Erythroblast (primary cell): ENCODE measurements at regions not wholly inside any gene's neighbourhood (a gene's known extent, or its start where the extent isn't known, plus 50 kb on each side); places are given as distances from the start of the nearest gene placed in this dataset.
"Not testable (repeated sequence)": the region's sequence is repeated elsewhere in the genome, so short reads cannot be mapped to it uniquely, and the experiment has no call there.

ENCODE experiments used
- DNase-seq, 2 experiments: peaks; one replicate each; lab custom pipeline; 2025; lab: John Stamatoyannopoulos, UW
- GATA1 ChIP-seq: IDR thresholded peaks from 2 replicates; pipeline ENCODE4 v1.6.1; 2011; ENCODE audit warnings: low read depth, mild to moderate bottlenecking, control low read depth, low read length, moderate library complexity
- POLR2A ChIP-seq: IDR thresholded peaks from 2 replicates; pipeline ENCODE4 v1.6.1; 2011; ENCODE audit warnings: mild to moderate bottlenecking, low read length

DNA sequence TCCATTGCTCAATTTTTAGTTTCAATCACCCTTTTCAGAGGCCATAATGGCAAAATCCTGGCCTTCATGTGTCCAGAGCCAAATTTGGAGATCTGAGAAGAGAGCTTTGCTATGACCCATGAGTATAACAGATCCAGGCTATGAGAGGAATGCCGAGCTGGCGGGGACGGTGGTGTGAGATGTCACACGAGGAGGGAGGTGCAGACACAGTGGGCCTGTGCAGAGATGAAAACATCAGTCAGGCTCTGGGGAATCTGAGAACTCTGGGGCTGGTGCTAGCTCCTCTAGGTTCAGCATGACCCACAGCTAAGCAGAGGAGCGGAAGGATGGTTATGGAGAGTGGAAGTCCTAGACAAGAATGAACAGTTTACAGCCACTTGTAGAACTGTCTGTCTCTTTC is 398.3 kb upstream of the ATP10A start:
- TF ChIP-seq POLR2A (no peak), GATA1 (no peak)
- no peak for DNase-seq

DNA sequence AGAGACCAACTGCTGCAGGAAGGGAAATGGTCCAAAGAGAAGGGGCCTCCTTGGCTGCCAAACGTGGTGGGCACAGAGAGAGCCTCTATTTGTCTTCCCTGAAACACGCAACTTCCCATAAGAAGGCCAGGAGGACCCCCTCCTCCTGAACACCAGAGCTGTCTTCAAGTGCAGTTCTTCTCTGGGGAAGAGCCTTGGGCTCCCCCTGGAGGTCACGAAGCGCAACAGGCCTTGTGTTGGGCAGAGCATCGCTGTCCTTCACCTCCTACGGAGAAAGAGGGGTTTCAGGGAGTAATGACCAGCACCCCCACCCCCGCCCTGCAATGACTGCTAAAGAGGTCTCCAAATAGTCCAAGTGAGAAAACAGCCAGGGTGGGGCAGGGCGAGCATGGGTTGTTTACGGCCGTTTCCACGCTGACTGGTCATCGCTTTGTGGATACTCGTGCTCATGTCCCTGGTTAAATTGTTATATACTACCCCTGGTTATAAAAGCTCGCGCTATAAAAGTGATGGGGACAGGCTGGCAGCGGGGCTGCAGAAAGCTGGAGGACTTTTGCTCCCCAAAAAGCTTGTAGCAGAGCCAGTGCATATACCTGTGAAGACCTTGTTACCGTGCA is 397.5 kb upstream of the ATP10A start:
- DNase-seq, result peak; percentile 41 to 59
- no peak for TF ChIP-seq GATA1
- no peak for TF ChIP-seq POLR2A

DNA sequence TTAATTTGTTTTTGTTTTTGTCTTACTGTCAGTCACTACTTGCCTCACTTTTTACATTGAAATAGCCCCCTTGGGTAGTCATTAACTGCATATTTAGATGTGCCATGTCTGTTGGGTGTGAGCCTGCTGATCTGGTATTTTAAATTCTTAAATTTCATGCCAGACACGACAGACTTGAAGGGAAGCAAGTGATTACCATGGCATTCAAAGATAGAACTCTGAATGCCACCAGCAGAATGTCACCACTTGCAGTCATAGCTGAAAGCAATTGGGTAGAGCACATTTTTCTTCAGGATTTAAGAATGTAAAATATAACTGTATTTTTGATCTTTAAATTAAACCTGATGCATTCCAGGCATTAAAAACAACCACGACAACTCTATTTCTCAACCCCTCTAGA is 396.5 kb upstream of the ATP10A start:
- DNase-seq, result no peak
- TF ChIP-seq POLR2A (no peak), GATA1 (no peak)

DNA sequence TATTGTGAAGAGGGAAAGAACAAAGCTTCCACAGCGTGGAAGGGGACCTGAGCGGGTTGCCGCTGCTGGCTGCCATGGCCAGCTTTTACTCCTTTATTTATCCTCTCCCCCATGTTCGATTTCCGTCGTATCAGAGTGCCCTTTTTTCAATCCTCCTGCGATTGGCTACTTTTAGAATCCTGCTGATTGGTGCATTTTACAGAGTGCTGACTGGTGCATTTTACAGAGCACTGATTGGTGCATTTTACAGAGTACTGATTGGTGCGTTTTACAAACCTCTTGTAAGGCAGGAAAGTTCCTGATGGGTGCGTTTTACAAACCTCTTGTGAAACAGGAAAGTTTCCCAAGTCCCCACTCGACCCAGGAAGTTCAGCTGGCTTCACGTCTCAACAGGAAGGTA is 381.7 kb upstream of the ATP10A start:
- DNase-seq, result not testable (repeated sequence)

DNA sequence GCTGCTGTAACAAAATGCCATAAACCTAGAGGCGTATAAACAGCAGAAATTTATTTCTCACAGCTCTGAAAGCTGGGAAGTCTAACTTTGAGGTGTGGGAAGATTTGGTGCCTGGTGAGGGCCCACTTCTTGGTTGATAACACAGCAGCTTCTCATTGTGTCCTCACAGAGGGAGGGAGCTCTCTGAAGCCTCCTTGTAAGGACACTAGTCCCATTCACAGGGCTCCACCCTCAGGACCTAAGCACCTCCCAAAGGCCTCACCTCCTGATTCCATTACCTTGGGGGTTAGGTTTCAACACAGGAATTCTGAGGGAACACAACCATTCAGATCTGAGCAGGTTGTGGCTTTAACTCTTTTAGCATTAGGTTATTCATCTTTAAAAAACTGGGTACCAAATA is 380.3 kb upstream of the ATP10A start:
- no peak for DNase-seq
- TF ChIP-seq POLR2A (no peak), GATA1 (no peak)

DNA sequence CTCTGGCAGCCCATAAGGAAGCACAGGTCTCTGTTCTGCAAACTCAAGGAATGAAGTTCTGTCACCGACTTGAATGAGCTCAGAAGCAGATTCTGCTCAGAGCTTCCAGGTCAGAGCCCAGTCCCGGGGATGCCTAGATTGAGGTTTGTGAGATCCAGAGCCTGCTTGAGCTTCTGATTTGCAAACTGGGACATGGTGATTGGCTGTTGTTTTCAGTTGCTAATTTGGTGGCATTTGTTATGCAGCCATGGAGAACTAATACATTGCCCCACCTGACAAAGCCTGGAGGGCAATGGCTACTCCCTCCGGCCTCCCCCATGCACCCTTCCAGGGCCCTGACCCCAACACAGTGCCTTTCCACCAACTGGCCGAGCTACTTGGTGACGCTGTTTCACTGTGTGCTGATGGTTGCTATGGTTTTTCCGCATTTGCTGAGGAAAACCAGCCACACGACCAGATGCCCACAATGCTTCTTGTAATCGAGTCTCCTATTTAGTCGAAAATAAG is 379.5 kb upstream of the ATP10A start:
- TF ChIP-seq POLR2A (no peak), GATA1 (no peak)
- DNase-seq, result no peak

DNA sequence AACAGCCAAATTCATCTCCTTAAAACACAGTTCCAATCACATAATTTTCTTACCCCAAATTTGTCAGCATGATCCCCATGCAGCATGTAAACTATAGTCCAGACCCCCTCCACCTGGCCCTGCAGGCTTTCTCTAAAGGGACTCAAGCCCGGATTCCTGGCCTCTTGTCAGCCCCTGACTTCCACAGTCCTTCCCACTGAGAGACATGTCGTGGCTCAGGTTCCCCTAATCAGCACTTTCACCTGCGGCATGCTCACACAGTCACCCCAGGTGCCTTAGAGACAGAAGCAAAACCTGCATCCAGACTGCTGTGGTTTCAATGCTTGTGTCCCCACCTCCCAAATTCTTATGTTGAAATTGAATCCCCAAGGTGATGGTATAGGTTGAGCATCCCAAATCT is 372.7 kb upstream of the ATP10A start:
- DNase-seq, result no peak
- TF ChIP-seq POLR2A (no peak), GATA1 (no peak)

DNA sequence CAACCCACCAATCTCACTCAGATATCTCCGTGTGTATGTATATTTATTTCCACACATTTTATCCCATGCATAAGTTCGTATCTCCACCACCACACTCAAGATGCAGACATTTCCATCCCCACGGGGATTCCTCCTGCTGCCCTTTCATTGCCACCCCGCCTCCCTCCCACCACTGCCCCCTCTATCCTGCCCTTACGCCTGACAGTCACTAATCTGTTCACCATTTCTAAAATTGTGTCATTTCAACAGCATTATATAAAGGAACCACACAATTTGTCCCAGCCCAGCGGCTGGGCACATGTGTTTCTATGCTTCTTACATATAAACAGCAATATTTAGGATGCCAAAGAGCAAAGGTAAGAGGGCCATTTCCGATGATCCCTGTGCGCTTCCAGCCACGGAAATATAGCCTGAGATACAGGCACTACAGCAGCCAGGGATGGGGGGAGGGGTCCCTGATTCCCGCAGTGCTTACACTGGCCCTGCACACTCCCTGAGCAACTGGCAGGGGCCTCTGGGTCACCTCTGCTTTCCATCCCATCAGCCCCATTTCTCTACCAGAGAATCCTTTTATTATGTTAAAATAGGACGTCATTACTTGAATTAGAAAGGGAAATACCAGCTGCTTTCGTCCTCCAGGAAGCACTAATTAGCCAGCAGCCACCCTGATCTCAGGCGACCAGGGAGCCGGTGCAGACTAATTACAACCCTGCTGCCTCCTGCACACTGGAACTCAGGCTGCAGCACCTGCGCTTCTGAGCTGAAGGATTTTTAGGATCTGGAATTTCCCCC is 372.0 kb upstream of the ATP10A start:
- no peak for TF ChIP-seq POLR2A
- TF ChIP-seq GATA1, result no peak
- no peak for DNase-seq

DNA sequence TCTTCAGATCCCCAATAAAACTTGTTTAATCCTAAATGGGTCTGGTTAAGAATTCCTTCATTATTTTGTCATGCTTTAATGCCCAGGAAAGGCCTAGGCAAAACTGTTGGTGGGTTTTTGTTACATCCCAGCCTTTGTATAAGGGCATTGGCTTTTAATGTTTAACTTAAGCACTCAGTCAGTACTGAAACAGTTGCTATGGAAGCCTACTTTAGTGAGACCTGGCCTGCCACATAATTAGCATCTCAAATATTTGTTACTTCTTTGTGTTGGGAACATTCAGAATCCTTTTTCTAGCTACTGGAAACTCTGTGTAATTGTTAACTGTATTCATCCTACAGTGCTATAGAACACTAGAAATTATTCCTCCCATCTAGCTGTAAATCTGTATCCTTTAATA is 369.6 kb upstream of the ATP10A start:
- TF ChIP-seq POLR2A (no peak), GATA1 (no peak)

DNA sequence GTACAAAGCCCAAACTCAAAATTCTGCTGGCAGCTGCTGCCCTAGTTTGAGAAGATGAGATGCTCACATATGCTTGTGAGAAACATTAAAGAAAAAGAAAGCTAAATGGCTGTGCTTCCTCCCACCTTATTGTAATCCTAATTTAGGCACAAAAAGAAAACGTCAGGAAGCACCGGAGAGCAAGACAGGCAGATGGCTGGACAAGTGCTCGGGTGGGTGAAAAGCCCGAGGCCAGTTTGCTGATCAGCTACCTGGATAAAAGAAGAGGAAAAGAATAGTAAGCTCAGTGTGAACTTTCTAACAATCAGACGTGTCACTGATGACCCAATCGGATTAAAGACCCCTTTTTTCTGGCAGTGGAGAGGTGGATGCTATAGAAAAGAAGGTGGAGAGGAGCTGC is 368.0 kb upstream of the ATP10A start:
- no peak for TF ChIP-seq POLR2A
- no peak for TF ChIP-seq GATA1
- DNase-seq, result no peak

More for the DNA sequence above, 369.6 kb upstream of the ATP10A start:
- no peak for DNase-seq

DNA sequence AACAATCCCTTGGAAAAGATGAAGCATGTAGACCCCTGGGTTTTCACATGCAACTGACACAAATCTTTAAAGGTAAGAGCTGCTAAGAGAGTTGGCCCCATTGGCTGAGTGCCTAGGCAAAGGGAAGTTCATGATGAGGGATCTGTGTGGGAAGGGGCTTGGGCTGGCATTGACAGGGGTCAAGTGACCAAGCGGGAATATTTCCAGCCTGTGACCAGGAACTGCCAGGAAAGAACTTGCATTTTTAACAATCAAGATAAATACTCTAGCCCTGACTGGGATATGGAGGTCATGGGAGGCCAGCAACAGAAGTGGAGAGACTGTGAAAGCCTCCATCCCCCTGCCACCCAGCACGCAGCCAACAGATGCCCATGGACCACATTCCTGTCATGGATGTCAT is 361.1 kb upstream of the ATP10A start:
- DNase-seq, result no peak
- no peak for TF ChIP-seq POLR2A
- no peak for TF ChIP-seq GATA1

DNA sequence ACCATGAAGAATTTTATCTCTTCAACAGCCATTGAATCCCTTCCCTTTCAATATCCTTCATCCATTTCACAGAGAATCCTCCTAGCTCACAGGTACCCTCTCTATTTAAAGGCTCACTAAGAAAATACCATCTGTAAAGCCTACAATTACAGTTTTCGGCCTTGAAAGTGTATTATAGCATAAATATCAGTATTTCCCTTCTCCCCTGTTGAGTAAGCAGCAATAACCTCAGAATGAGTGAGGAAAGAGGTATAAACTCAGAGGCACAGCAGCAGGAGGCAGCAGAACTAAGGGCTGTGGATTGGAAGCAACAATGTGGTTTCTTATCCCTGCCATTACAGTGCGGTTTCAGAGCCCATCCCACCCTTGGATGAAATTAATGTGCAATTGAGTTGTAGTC is 360.6 kb upstream of the ATP10A start:
- no peak for DNase-seq
- no peak for TF ChIP-seq GATA1
- no peak for TF ChIP-seq POLR2A

DNA sequence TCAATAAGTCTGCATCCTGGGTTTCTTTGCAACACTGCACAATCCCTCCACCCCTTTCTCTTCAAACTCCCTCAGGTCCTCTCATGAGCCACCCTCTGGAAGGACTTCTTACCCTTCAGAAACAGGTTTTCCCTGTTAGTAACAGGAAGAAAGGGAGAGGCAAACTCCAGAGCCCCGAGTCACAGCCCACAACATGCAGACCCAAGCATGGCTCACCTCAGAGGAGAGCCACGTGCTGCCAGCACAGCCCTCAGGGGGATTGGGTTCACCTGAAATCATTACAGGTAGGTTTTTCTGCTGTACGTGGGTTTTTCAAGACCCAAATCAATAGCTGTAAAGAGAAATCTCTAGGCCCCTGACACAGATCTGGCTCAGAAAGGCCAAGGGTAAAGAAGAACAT is 359.7 kb upstream of the ATP10A start:
- TF ChIP-seq GATA1 (no peak), POLR2A (no peak)
- DNase-seq, result no peak

DNA sequence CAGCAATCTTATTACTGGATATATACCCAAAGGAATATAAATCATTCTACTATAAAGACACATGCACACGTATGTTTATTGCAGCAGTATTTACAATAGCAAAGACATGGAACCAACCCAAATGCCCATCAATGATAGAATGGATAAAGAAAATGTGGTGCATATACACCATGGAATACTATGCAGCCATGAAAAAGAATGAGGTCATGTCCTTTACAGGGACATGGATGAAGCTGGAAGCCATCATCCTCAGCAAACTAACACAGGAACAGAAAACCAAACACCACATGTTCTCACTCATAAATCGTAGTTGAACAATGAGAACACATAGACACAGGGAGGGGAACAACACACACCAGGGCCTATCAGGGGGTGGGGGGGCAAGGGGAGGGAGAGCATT is 353.9 kb upstream of the ATP10A start:
- DNase-seq, result not testable (repeated sequence)

DNA sequence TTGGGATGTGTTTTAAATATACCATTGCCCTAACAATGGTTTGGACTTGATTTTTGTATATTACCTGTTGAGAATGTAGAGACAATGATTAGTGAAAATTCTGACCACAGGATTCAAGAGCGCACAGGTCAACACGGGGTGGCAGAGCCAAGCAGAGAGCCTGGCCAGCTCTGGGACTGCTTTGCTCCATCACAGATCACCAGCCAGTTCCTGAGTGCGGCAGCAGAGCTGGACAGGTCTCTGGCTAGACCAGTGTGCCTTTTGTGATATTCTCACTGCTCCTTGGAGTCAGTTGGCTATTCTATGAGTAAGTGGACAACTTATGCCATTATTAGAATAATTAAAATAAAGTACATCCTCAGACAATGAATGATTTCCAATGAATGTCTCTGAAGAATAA is 351.2 kb upstream of the ATP10A start:
- TF ChIP-seq POLR2A, result no peak
- TF ChIP-seq GATA1, result no peak
- no peak for DNase-seq
